HEK293 (cell line): ENCODE measurements at regions not wholly inside any gene's neighbourhood (a gene's known extent, or its start where the extent isn't known, plus 50 kb on each side); places are given as distances from the start of the nearest gene placed in this dataset.

ENCODE experiments used
- CTCF ChIA-PET: fragments of 350-600 bp; formaldehyde crosslinking; extraction: SDS; loops from one replicate; lab custom pipeline; 2021; ENCODE audit warnings: antibody characterized with exemption; lab: Yijun Ruan, JAX
- POLR2A ChIA-PET: fragments of 300-600 bp; formaldehyde crosslinking; extraction: SDS; loops from one replicate; lab custom pipeline; 2020; ENCODE audit warnings: antibody characterized with exemption, inconsistent platforms; lab: Yijun Ruan, JAX
- H3K27ac ChIP-seq: fragments of 200-500 bp; sonication (Bioruptor generic); 2 replicates; pipeline ENCODE4 v1.5.1; 2014; ENCODE audit warnings: low read depth, low read length, control low read depth, inconsistent platforms; ENCODE audit errors: extremely low read depth
- H3K36me3 ChIP-seq, 2 experiments: fragments of 200-500 bp in 1 of 2; sonication (Bioruptor generic) in 1 of 2; 1 replicate in 1 of 2; 2 replicates in 1 of 2; pipeline ENCODE4 v1.5.1; 2014 to 2017; ENCODE audit warnings: inconsistent platforms in 2 of 2, low read length in 2 of 2; ENCODE audit not compliant: control insufficient read depth in 2 of 2, insufficient read depth in 1 of 2
- H3K4me1 ChIP-seq: fragments of 200-500 bp; sonication (Bioruptor generic); 2 replicates; pipeline ENCODE4 v1.5.1; 2014; ENCODE audit warnings: mild to moderate bottlenecking, low read length, inconsistent platforms; ENCODE audit not compliant: control insufficient read depth, insufficient read depth
- H3K4me3 ChIP-seq: 2 replicates; pipeline ENCODE4 v1.5.1; 2011; ENCODE audit warnings: low read depth, mild to moderate bottlenecking, control low read depth, low read length, moderate library complexity
- H3K9me3 ChIP-seq: fragments of 200-500 bp; sonication (Bioruptor generic); 2 replicates; pipeline ENCODE4 v1.5.1; 2014; ENCODE audit warnings: low read depth, low read length, inconsistent platforms; ENCODE audit not compliant: control insufficient read depth, insufficient read depth
- KLF1 ChIP-seq: fragments of 450-650 bp; formaldehyde crosslinking; IDR thresholded peaks from 2 replicates; pipeline ENCODE4 v1.5.1; 2016; ENCODE audit warnings: missing biosample characterization, missing genetic modification characterization
- KLF16 ChIP-seq: fragments of 450-650 bp; formaldehyde crosslinking; IDR thresholded peaks from 2 replicates; pipeline ENCODE4 v1.5.1; 2017; ENCODE audit warnings: missing biosample characterization, missing genetic modification characterization
- ZEB2 ChIP-seq: fragments of 450-650 bp; formaldehyde crosslinking; IDR thresholded peaks from 2 replicates; pipeline ENCODE4 v1.5.1; 2016; ENCODE audit warnings: missing biosample characterization, missing genetic modification characterization
- ZNF133 ChIP-seq: fragments of 450-650 bp; formaldehyde crosslinking; IDR thresholded peaks from 2 replicates; pipeline ENCODE4 v1.5.1; 2016; ENCODE audit warnings: missing biosample characterization, missing genetic modification characterization
- ZNF174 ChIP-seq: fragments of 450-650 bp; formaldehyde crosslinking; IDR thresholded peaks from 2 replicates; pipeline ENCODE4 v1.5.0; 2017; ENCODE audit warnings: missing biosample characterization, mild to moderate bottlenecking, missing genetic modification characterization
- ZNF239 ChIP-seq: fragments of 450-650 bp; formaldehyde crosslinking; IDR thresholded peaks from 2 replicates; pipeline ENCODE4 v1.5.1; 2016; ENCODE audit warnings: missing biosample characterization, missing genetic modification characterization
- ZNF596 ChIP-seq: fragments of 450-650 bp; IDR thresholded peaks from 2 replicates; pipeline ENCODE4 v1.5.0; 2018; ENCODE audit warnings: missing biosample characterization, mild to moderate bottlenecking, missing genetic modification characterization, moderate library complexity
- ZNF791 ChIP-seq: fragments of 450-650 bp; formaldehyde crosslinking; IDR thresholded peaks from 2 replicates; pipeline ENCODE4 v1.5.1; 2016; ENCODE audit warnings: missing biosample characterization, missing genetic modification characterization
- TF ChIP-seq, protein P1 (sequence below): fragments of 450-650 bp; formaldehyde crosslinking; IDR thresholded peaks from 2 replicates; pipeline ENCODE4 v1.5.1; 2017; ENCODE audit warnings: missing biosample characterization, missing genetic modification characterization
- TF ChIP-seq, protein P2 (sequence below): fragments of 450-650 bp; formaldehyde crosslinking; IDR thresholded peaks from 2 replicates; pipeline ENCODE4 v1.5.1; 2016; ENCODE audit warnings: missing biosample characterization, missing genetic modification characterization
- TF ChIP-seq, protein P3 (sequence below): fragments of 450-650 bp; formaldehyde crosslinking; IDR thresholded peaks from 2 replicates; pipeline ENCODE4 v1.5.1; 2016; ENCODE audit warnings: missing biosample characterization, missing genetic modification characterization
- TF ChIP-seq, protein P4 (sequence below): fragments of 450-650 bp; formaldehyde crosslinking; IDR thresholded peaks from 2 replicates; pipeline ENCODE4 v1.5.1; 2016; ENCODE audit warnings: missing biosample characterization, missing genetic modification characterization, borderline replicate concordance
- TF ChIP-seq, protein P5 (sequence below): fragments of 450-650 bp; formaldehyde crosslinking; IDR thresholded peaks from 2 replicates; pipeline ENCODE4 v1.5.1; 2016; ENCODE audit warnings: missing biosample characterization, missing genetic modification characterization
- TF ChIP-seq, protein P6 (sequence below): fragments of 450-650 bp; formaldehyde crosslinking; IDR thresholded peaks from 2 replicates; pipeline ENCODE4 v1.5.1; 2016; ENCODE audit warnings: missing biosample characterization, missing genetic modification characterization
- TF ChIP-seq, protein P7 (sequence below): fragments of 450-650 bp; formaldehyde crosslinking; IDR thresholded peaks from 2 replicates; pipeline ENCODE4 v1.5.0; 2017; ENCODE audit warnings: missing biosample characterization, missing genetic modification characterization, borderline replicate concordance

DNA sequence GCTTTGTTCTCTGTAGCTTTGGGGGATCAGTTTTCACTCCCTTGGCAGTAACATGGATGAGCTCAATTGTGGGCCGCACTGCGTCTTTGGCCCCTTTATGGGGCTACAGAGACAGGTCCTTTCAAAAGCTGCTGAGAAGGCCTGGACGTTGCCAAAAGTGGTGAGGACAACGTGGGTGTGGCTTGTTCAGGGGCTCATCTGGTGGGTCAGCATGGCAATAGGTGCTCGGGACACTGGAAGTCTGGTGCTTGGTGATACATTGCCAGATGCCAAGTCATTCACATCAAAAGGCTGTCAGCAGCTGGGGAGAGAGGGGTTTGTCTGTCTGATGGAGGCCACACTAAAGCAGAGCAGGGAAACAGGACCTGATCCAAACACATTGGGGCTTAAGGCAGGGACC, 149.8 kb upstream of the EOLA2 start (continued):
- TF ChIP-seq, protein P1, sequence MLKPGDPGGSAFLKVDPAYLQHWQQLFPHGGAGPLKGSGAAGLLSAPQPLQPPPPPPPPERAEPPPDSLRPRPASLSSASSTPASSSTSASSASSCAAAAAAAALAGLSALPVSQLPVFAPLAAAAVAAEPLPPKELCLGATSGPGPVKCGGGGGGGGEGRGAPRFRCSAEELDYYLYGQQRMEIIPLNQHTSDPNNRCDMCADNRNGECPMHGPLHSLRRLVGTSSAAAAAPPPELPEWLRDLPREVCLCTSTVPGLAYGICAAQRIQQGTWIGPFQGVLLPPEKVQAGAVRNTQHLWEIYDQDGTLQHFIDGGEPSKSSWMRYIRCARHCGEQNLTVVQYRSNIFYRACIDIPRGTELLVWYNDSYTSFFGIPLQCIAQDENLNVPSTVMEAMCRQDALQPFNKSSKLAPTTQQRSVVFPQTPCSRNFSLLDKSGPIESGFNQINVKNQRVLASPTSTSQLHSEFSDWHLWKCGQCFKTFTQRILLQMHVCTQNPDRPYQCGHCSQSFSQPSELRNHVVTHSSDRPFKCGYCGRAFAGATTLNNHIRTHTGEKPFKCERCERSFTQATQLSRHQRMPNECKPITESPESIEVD: no peak
- TF ChIP-seq, protein P2, sequence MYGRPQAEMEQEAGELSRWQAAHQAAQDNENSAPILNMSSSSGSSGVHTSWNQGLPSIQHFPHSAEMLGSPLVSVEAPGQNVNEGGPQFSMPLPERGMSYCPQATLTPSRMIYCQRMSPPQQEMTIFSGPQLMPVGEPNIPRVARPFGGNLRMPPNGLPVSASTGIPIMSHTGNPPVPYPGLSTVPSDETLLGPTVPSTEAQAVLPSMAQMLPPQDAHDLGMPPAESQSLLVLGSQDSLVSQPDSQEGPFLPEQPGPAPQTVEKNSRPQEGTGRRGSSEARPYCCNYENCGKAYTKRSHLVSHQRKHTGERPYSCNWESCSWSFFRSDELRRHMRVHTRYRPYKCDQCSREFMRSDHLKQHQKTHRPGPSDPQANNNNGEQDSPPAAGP (tag by site-specific recombination): no peak
- TF ChIP-seq ZNF174 (tag by site-specific recombination): no peak
- no peak for TF ChIP-seq ZNF596 (tag by site-specific recombination)
- TF ChIP-seq, all 188 proteins: peak for 0

DNA sequence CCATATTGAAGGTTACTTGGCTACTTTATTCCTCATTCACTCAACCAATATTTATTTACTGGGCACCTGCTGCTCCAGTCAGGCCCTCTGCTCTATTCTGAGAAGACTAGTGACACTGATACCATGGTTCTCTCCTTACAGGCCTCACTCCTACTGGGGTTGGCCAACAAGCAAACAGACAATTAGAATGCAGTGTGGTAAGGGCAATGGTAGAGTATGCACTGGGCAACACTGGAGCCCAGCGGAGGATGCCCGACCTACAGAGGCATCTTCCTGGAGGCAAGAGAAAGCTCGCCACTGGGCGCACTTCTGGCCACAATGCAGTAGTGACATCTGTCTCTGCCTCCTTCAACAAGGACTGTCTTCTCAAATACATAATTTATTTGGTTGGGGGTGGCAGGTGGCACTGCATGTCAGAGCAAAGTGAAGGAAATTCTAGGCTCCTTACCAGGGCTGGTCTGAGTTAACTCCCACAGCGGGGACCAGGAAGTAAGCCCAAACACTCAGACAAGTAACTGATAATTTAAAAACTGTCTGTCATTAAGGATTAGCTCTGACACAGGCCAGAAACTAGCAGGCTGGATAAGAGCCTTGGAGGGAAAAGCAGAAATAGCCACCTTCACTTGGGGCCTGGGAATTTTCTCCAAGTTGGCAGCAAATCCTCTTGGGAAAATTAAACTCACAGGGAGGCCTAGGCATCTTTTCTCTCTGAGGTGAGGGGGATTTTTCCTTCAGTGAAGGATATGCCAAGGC, 150.7 kb upstream of the EOLA2 start:
- no peak overlapping the region for H3K4me3 ChIP-seq
- H3K9me3 ChIP-seq: no peaks in the 10 kb centered on the region
- no peak overlapping the region for H3K27ac ChIP-seq
- CTCF ChIA-PET: no interaction called here
- no peaks in the 10 kb centered on the region for H3K36me3 ChIP-seq
- TF ChIP-seq, protein P3, sequence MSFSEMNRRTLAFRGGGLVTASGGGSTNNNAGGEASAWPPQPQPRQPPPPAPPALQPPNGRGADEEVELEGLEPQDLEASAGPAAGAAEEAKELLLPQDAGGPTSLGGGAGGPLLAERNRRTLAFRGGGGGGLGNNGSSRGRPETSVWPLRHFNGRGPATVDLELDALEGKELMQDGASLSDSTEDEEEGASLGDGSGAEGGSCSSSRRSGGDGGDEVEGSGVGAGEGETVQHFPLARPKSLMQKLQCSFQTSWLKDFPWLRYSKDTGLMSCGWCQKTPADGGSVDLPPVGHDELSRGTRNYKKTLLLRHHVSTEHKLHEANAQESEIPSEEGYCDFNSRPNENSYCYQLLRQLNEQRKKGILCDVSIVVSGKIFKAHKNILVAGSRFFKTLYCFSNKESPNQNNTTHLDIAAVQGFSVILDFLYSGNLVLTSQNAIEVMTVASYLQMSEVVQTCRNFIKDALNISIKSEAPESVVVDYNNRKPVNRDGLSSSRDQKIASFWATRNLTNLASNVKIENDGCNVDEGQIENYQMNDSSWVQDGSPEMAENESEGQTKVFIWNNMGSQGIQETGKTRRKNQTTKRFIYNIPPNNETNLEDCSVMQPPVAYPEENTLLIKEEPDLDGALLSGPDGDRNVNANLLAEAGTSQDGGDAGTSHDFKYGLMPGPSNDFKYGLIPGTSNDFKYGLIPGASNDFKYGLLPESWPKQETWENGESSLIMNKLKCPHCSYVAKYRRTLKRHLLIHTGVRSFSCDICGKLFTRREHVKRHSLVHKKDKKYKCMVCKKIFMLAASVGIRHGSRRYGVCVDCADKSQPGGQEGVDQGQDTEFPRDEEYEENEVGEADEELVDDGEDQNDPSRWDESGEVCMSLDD (tag by site-specific recombination): no peak
- TF ChIP-seq ZNF133 (tag by site-specific recombination): no peak
- no peak for TF ChIP-seq ZEB2
- TF ChIP-seq, protein P4, sequence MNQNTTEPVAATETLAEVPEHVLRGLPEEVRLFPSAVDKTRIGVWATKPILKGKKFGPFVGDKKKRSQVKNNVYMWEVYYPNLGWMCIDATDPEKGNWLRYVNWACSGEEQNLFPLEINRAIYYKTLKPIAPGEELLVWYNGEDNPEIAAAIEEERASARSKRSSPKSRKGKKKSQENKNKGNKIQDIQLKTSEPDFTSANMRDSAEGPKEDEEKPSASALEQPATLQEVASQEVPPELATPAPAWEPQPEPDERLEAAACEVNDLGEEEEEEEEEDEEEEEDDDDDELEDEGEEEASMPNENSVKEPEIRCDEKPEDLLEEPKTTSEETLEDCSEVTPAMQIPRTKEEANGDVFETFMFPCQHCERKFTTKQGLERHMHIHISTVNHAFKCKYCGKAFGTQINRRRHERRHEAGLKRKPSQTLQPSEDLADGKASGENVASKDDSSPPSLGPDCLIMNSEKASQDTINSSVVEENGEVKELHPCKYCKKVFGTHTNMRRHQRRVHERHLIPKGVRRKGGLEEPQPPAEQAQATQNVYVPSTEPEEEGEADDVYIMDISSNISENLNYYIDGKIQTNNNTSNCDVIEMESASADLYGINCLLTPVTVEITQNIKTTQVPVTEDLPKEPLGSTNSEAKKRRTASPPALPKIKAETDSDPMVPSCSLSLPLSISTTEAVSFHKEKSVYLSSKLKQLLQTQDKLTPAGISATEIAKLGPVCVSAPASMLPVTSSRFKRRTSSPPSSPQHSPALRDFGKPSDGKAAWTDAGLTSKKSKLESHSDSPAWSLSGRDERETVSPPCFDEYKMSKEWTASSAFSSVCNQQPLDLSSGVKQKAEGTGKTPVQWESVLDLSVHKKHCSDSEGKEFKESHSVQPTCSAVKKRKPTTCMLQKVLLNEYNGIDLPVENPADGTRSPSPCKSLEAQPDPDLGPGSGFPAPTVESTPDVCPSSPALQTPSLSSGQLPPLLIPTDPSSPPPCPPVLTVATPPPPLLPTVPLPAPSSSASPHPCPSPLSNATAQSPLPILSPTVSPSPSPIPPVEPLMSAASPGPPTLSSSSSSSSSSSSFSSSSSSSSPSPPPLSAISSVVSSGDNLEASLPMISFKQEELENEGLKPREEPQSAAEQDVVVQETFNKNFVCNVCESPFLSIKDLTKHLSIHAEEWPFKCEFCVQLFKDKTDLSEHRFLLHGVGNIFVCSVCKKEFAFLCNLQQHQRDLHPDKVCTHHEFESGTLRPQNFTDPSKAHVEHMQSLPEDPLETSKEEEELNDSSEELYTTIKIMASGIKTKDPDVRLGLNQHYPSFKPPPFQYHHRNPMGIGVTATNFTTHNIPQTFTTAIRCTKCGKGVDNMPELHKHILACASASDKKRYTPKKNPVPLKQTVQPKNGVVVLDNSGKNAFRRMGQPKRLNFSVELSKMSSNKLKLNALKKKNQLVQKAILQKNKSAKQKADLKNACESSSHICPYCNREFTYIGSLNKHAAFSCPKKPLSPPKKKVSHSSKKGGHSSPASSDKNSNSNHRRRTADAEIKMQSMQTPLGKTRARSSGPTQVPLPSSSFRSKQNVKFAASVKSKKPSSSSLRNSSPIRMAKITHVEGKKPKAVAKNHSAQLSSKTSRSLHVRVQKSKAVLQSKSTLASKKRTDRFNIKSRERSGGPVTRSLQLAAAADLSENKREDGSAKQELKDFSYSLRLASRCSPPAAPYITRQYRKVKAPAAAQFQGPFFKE: no peak
- no peak for TF ChIP-seq KLF16 (tag by site-specific recombination)
- TF ChIP-seq ZNF791 (tag by site-specific recombination): no peak
- TF ChIP-seq, protein P5, sequence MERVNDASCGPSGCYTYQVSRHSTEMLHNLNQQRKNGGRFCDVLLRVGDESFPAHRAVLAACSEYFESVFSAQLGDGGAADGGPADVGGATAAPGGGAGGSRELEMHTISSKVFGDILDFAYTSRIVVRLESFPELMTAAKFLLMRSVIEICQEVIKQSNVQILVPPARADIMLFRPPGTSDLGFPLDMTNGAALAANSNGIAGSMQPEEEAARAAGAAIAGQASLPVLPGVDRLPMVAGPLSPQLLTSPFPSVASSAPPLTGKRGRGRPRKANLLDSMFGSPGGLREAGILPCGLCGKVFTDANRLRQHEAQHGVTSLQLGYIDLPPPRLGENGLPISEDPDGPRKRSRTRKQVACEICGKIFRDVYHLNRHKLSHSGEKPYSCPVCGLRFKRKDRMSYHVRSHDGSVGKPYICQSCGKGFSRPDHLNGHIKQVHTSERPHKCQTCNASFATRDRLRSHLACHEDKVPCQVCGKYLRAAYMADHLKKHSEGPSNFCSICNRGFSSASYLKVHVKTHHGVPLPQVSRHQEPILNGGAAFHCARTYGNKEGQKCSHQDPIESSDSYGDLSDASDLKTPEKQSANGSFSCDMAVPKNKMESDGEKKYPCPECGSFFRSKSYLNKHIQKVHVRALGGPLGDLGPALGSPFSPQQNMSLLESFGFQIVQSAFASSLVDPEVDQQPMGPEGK (tag by site-specific recombination): no peak
- TF ChIP-seq, protein P6, sequence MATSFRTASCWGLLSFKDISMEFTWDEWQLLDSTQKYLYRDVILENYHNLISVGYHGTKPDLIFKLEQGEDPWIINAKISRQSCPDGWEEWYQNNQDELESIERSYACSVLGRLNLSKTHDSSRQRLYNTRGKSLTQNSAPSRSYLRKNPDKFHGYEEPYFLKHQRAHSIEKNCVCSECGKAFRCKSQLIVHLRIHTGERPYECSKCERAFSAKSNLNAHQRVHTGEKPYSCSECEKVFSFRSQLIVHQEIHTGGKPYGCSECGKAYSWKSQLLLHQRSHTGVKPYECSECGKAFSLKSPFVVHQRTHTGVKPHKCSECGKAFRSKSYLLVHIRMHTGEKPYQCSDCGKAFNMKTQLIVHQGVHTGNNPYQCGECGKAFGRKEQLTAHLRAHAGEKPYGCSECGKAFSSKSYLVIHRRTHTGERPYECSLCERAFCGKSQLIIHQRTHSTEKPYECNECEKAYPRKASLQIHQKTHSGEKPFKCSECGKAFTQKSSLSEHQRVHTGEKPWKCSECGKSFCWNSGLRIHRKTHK (tag by site-specific recombination): no peak
- TF ChIP-seq KLF1 (tag by site-specific recombination): no peak
- TF ChIP-seq ZNF239 (tag by site-specific recombination): no peak
- TF ChIP-seq, protein P7, sequence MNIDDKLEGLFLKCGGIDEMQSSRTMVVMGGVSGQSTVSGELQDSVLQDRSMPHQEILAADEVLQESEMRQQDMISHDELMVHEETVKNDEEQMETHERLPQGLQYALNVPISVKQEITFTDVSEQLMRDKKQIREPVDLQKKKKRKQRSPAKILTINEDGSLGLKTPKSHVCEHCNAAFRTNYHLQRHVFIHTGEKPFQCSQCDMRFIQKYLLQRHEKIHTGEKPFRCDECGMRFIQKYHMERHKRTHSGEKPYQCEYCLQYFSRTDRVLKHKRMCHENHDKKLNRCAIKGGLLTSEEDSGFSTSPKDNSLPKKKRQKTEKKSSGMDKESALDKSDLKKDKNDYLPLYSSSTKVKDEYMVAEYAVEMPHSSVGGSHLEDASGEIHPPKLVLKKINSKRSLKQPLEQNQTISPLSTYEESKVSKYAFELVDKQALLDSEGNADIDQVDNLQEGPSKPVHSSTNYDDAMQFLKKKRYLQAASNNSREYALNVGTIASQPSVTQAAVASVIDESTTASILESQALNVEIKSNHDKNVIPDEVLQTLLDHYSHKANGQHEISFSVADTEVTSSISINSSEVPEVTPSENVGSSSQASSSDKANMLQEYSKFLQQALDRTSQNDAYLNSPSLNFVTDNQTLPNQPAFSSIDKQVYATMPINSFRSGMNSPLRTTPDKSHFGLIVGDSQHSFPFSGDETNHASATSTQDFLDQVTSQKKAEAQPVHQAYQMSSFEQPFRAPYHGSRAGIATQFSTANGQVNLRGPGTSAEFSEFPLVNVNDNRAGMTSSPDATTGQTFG (tag by site-specific recombination): no peak
- TF ChIP-seq, all 188 proteins: peak for 0
- POLR2A ChIA-PET: no interaction called here
- H3K4me1 ChIP-seq: no peaks in the 10 kb centered on the region
